ENCODE measurements at regions not wholly inside any gene's neighbourhood (a gene's known extent, or its start where the extent isn't known, plus 50 kb on each side); places are given as distances from the start of the nearest gene placed in this dataset.
"Not testable (repeated sequence)": the region's sequence is repeated elsewhere in the genome, so short reads cannot be mapped to it uniquely, and the experiment has no call there.

- Histone ChIP-seq H3K27ac (no peak overlapping the region), H3K27me3 (replicated peaks) (no peaks in the 10 kb centered on the region), H3K4me3 (no peak overlapping the region), H3K9me3 (replicated peaks) (no peaks in the 10 kb centered on the region; the same call in 1 of the 2 replicates), H3K4me1 (replicated peaks) (no peaks in the 10 kb centered on the region), H3K36me3 (no peaks in the 10 kb centered on the region)
- DNase-seq (ENCODE audit: low read depth in 1 of 2, low spot score in 2 of 2), result no peak
These were observed 198.9 kb downstream of the CYLC2 start for GRCh38 chr9:103193992-103194391.

DNA sequence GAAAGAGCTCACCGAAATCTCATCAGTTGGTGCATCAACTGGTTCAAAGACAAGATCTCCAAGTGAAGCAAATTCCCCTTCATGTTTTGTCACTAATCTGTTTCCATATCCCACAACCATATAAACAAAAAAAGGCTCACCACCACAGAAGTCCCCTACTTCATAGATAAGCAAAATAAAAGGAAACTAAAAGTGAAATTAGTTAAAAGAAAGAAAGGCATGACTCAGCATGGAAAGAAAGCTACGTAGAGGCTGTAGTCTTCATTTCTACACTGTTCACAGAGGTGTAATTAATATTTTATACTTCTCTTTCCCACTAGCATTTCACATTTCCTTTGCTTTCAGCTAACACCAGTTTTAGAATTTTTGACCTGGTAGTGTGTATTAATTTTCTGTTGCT is 208.0 kb downstream of the CYLC2 start:
- DNase-seq (ENCODE audit: low read depth in 1 of 2, low spot score in 2 of 2), result no peak
- no peaks in the 10 kb centered on the region for H3K27me3 ChIP-seq (replicated peaks)
- H3K4me3 ChIP-seq, result no peak overlapping the region
- H3K27ac ChIP-seq, result no peak overlapping the region
- H3K9me3 ChIP-seq (replicated peaks), result no peaks in the 10 kb centered on the region
- H3K4me1 ChIP-seq (replicated peaks), result no peaks in the 10 kb centered on the region
- no peaks in the 10 kb centered on the region for H3K36me3 ChIP-seq

DNA sequence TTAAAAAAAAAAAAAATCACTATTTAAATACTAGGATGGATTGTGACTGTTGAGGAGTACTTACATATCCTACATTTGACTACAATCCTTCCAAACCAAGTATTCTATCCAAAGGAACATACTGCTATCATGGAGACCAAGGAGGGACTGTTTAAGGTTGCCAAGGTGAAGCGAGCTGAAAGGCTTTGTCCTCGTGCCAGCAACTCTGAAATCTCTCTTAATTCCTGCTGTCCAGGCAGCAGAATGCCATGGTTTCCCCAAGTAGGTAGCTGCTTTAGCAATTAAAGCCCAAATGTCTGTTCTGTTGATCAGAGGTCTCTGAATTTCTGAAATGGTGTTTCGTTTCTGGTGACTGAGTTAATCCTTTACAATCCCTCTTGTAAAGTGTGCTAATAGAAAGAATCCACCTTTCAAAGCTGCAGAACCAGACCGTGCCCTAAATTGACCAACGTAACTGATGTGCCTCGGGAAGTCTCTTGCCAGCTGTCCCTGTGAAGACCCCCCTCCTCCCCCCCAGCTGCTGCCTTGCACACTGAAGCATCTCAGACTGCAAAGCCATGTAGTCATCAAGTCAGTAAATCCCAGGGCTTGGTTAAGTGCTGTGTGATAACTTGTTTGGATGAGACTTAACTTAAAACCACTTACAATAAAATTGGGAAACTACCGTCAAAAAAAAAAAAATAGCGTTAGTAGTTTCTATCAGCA is 210.9 kb downstream of the CYLC2 start:
- not testable (repeated sequence) for H3K4me1 ChIP-seq (replicated peaks); DNase-seq (ENCODE audit: low read depth in 1 of 2, low spot score in 2 of 2); H3K9me3 ChIP-seq (replicated peaks); H3K27me3 ChIP-seq (replicated peaks); H3K27ac ChIP-seq; H3K36me3 ChIP-seq; H3K4me3 ChIP-seq

- Histone ChIP-seq H3K9me3 (replicated peaks) (peaks cover 4% of the 10 kb centered on the region; the same call in 1 of the 2 replicates), H3K4me1 (replicated peaks) (no peaks in the 10 kb centered on the region), H3K36me3 (no peaks in the 10 kb centered on the region), H3K4me3 (no peak overlapping the region), H3K27me3 (replicated peaks) (no peaks in the 10 kb centered on the region), H3K27ac (no peak overlapping the region)
- no peak for DNase-seq (ENCODE audit: low read depth in 1 of 2, low spot score in 2 of 2)
These were observed 215.5 kb downstream of the CYLC2 start for GRCh38 chr9:103210607-103211006.

DNA sequence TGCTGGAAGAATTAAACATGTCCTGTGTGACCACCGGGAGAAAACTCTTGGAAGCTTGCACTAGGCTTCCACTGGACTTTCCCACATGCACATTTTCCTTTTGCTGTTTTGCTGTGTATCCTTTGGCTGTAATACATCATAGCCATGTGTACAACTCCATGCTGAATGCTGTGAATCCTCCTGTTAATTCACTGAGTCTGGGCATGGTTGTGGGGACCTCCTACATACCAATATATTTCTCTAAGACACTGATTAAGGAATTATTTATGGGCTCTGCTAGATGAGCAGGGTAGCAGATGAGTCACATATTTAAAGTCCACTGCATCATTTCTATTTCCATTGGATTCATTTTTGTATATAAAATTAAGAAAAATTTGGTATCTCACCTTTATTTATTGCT is 220.1 kb downstream of the CYLC2 start:
- no peak for DNase-seq (ENCODE audit: low read depth in 1 of 2, low spot score in 2 of 2)
- H3K9me3 ChIP-seq (replicated peaks), result peaks cover 4% of the 10 kb centered on the region; the same call in 1 of the 2 replicates
- H3K36me3 ChIP-seq, result no peaks in the 10 kb centered on the region
- no peak overlapping the region for H3K27ac ChIP-seq
- no peak overlapping the region for H3K4me3 ChIP-seq
- H3K4me1 ChIP-seq (replicated peaks), result no peaks in the 10 kb centered on the region
- H3K27me3 ChIP-seq (replicated peaks), result no peaks in the 10 kb centered on the region

DNA sequence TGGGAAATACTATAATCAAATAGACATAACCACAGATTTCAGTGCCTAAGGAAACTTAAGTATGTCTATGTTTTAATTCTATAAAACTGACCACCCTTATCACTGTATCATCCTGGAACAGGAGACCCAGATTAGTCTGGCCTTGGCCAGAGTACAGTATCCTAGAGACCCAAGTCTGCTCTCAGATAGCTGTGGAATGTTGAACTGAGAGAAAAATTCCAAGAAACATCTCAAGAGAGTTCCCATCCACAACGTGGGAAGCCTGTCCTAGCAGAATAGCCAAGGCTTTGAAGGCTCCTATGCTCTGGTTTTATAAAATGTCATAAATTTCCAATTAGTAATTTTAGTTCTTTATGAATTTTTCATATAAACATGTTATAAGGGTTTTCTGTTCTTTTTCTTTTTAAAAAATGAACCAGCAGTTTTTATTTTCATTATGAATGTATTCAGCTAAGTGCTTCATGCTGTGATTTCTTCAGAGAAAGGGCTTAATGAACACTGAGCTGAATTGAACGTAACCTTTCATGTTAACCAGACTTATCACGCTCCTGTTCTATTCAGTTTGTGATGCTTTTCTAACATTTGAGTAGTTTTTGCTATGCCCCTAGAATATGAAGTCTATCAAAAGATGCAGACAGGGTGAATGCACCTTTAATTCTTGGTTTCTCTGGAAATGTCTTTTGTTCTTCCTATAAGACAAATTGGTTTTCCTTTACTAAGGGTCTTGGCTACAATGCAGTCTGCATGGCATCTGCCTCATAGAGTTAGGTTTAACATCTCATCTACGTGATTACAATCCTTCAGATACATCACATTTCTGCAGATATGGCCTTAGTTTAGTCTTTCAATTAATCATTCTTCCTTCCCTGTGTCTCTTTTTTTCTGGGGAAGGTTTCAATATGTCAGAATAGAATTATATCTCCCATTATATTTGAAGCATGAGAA is 230.8 kb downstream of the CYLC2 start:
- Histone ChIP-seq H3K9me3 (replicated peaks) (no peaks in the 10 kb centered on the region), H3K27me3 (replicated peaks) (no peaks in the 10 kb centered on the region), H3K36me3 (no peaks in the 10 kb centered on the region), H3K4me1 (replicated peaks) (no peaks in the 10 kb centered on the region), H3K4me3 (no peak overlapping the region), H3K27ac (no peak overlapping the region)
- DNase-seq (ENCODE audit: low read depth in 1 of 2, low spot score in 2 of 2), result no peak

- Histone ChIP-seq H3K9me3 (replicated peaks) (no peaks in the 10 kb centered on the region), H3K36me3 (no peaks in the 10 kb centered on the region), H3K4me3 (no peak overlapping the region), H3K27ac (no peak overlapping the region), H3K27me3 (replicated peaks) (no peaks in the 10 kb centered on the region), H3K4me1 (replicated peaks) (no peaks in the 10 kb centered on the region)
- DNase-seq (ENCODE audit: low read depth in 1 of 2, low spot score in 2 of 2), result no peak
These were observed 231.5 kb downstream of the CYLC2 start for GRCh38 chr9:103226647-103227013.

- DNase-seq (ENCODE audit: low read depth in 1 of 2, low spot score in 2 of 2); H3K4me1 ChIP-seq (replicated peaks); H3K27me3 ChIP-seq (replicated peaks): not testable (repeated sequence)
These were observed 242.5 kb downstream of the CYLC2 start for GRCh38 chr9:103237571-103238109.

GRCh38 chr9:103242025-103242424 is 246.9 kb downstream of the CYLC2 start:
- no peaks in the 10 kb centered on the region for H3K9me3 ChIP-seq (replicated peaks)
- no peaks in the 10 kb centered on the region for H3K36me3 ChIP-seq
- H3K27me3 ChIP-seq (replicated peaks), result no peaks in the 10 kb centered on the region
- no peak for DNase-seq (ENCODE audit: low read depth in 1 of 2, low spot score in 2 of 2)
- H3K27ac ChIP-seq, result no peak overlapping the region
- no peaks in the 10 kb centered on the region for H3K4me1 ChIP-seq (replicated peaks)
- H3K4me3 ChIP-seq, result no peak overlapping the region

More at GRCh38 chr9:103237571-103238109, 242.5 kb downstream of the CYLC2 start:
- H3K27ac ChIP-seq; H3K4me3 ChIP-seq; H3K36me3 ChIP-seq; H3K9me3 ChIP-seq (replicated peaks): not testable (repeated sequence)

DNA sequence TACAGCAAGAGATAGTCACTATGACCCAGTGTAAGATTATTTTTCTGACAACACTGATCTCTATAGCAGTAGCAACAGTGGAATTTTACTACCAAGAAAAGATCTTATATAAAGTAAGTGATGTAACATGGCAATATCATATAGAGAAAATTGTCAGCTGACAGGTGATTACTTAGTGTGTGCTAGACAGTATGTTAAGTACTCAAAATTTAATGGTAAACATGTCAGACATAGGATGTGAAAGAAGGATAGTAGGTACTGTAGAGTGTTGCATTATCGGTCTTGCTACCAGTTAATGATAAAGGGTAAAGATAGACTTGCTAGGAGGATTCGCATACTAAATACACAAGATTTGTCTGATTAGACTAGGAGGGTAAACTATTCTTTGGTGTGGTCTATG is 247.4 kb downstream of the CYLC2 start:
- DNase-seq (ENCODE audit: low read depth in 1 of 2, low spot score in 2 of 2), result no peak
- no peak overlapping the region for H3K27ac ChIP-seq
- H3K4me1 ChIP-seq (replicated peaks), result no peaks in the 10 kb centered on the region
- H3K9me3 ChIP-seq (replicated peaks), result no peaks in the 10 kb centered on the region
- no peaks in the 10 kb centered on the region for H3K27me3 ChIP-seq (replicated peaks)
- H3K36me3 ChIP-seq, result no peaks in the 10 kb centered on the region
- H3K4me3 ChIP-seq, result no peak overlapping the region

- no peak for DNase-seq (ENCODE audit: low read depth in 1 of 2, low spot score in 2 of 2)
- Histone ChIP-seq H3K9me3 (replicated peaks) (no peaks in the 10 kb centered on the region), H3K4me3 (no peak overlapping the region), H3K36me3 (no peaks in the 10 kb centered on the region), H3K4me1 (replicated peaks) (no peaks in the 10 kb centered on the region), H3K27ac (no peak overlapping the region), H3K27me3 (replicated peaks) (no peaks in the 10 kb centered on the region)
These were observed 248.4 kb downstream of the CYLC2 start for GRCh38 chr9:103243553-103243952.

- no peak overlapping the region for H3K4me3 ChIP-seq
- DNase-seq (ENCODE audit: low read depth in 1 of 2, low spot score in 2 of 2), result no peak
- no peak overlapping the region for H3K27ac ChIP-seq
- H3K4me1 ChIP-seq (replicated peaks), result no peaks in the 10 kb centered on the region
- H3K36me3 ChIP-seq, result no peaks in the 10 kb centered on the region
- H3K27me3 ChIP-seq (replicated peaks), result no peaks in the 10 kb centered on the region
- no peaks in the 10 kb centered on the region for H3K9me3 ChIP-seq (replicated peaks)
These were observed 250.2 kb downstream of the CYLC2 start for GRCh38 chr9:103245369-103245768.

- no peak overlapping the region for H3K4me3 ChIP-seq
- no peaks in the 10 kb centered on the region for H3K4me1 ChIP-seq (replicated peaks)
- H3K9me3 ChIP-seq (replicated peaks), result no peaks in the 10 kb centered on the region; the same call in 1 of the 2 replicates
- H3K27me3 ChIP-seq (replicated peaks), result no peaks in the 10 kb centered on the region
- DNase-seq (ENCODE audit: low read depth in 1 of 2, low spot score in 2 of 2), result no peak
- no peaks in the 10 kb centered on the region for H3K36me3 ChIP-seq
- H3K27ac ChIP-seq, result no peak overlapping the region
These were observed 266.8 kb downstream of the CYLC2 start for GRCh38 chr9:103261951-103262350.

DNA sequence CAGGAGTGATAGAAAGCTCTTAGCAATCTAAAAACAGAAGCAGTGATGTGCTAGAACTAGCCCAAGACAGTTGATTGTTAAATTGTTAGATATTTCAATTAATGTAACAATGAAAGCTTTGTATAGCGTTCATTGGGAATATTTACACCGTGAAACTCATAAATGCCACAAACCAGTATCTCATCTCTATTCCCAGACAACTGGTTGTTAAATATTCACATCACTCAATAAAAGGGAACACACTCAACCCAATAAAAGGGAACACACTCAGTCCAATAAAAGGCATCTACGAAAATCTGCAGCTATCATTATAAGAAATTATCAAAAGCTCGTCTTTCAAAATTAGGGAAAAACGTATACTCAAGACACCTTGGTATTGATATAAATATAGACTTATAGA is 270.9 kb downstream of the CYLC2 start:
- Histone ChIP-seq H3K27ac (no peak overlapping the region), H3K4me3 (no peak overlapping the region), H3K27me3 (replicated peaks) (no peaks in the 10 kb centered on the region), H3K9me3 (replicated peaks) (no peaks in the 10 kb centered on the region; the same call in 1 of the 2 replicates), H3K4me1 (replicated peaks) (no peaks in the 10 kb centered on the region), H3K36me3 (no peaks in the 10 kb centered on the region)
- DNase-seq (ENCODE audit: low read depth in 1 of 2, low spot score in 2 of 2), result no peak

All from SJSA1 (cell line).